HG02642 (cell line): ENCODE measurements at regions not wholly inside any gene's neighbourhood (a gene's known extent, or its start where the extent isn't known, plus 50 kb on each side); places are given as distances from the start of the nearest gene placed in this dataset.

Experiments
- ATAC-seq: cut with Tn5 transposase; IDR thresholded peaks from one replicate; pipeline ENCODE4 v1.9.1; 2021; ENCODE audit warnings: mild to moderate bottlenecking; ENCODE audit not compliant: unreplicated experiment, poor library complexity

GRCh38 chr2:14558335-14558919, 74.1 kb upstream of the LRATD1 start:
- no peak for ATAC-seq

GRCh38 chr2:14560716-14561115, 71.8 kb upstream of the LRATD1 start:
- no peak for ATAC-seq

GRCh38 chr2:14563324-14563723, 69.2 kb upstream of the LRATD1 start:
- ATAC-seq, result no peak

- ATAC-seq, result no peak
Observed at GRCh38 chr2:14565666-14566065, 66.9 kb upstream of the LRATD1 start.

- no peak for ATAC-seq
Observed at GRCh38 chr2:14567561-14567960, 65.0 kb upstream of the LRATD1 start.

- no peak for ATAC-seq
Observed at GRCh38 chr2:14569294-14569693, 63.2 kb upstream of the LRATD1 start.

- no peak for ATAC-seq
Observed at GRCh38 chr2:14572633-14573032, 59.9 kb upstream of the LRATD1 start.

GRCh38 chr2:14577843-14578242, 54.7 kb upstream of the LRATD1 start:
- no peak for ATAC-seq
